ENCODE measurements at regions not wholly inside any gene's neighbourhood (a gene's known extent, or its start where the extent isn't known, plus 50 kb on each side); places are given as distances from the start of the nearest gene placed in this dataset.

GRCh38 chr2:39929531-39929930, 150.5 kb upstream of the THUMPD2 start:
- H3K36me3 ChIP-seq = no peaks in the 10 kb centered on the region
- intact Hi-C loops (cut with DNase I) = loop anchor here in 1 of 10 donors (10.0 kb wide), 1 partner anchor 835 kb away; no protein-coding TSS in a partner anchor

DNA sequence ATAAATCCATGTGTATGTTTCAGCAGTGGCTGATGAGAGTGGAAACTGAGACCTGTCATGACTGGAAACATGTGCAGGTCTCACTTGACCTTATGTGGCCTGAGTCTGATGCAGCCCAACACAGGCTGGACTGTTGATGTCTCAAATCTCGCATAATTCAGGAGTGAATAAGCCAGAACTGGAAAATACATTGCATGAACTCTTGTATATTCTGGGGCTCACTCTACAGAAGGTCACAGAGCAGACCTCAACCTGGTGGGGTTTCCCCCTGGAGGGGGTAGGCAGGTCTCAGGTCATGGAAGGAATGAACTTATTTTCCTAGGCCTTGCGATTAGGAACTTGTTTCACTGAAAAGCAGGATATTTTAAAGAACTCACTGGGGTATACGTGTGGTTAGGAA, 146.3 kb upstream of the THUMPD2 start:
- intact Hi-C loops (cut with DNase I) = loop anchor here in 1 of 10 donors (10.0 kb wide), 1 partner anchor 839 kb away; no protein-coding TSS in a partner anchor
- no peaks in the 10 kb centered on the region for H3K36me3 ChIP-seq
- no peaks in the 10 kb centered on the region for H3K27me3 ChIP-seq
- no peak overlapping the region for H3K27ac ChIP-seq
- no peaks in the 10 kb centered on the region for H3K9me3 ChIP-seq
- H3K4me1 ChIP-seq = peaks cover 0 to 6% (median 0%) of the 10 kb centered on the region in 9 donors
- 96 to 97% methylated on average over 3 of the region's 3 CpGs for WGBS, 2 donors
- TF ChIP-seq CTCF (IDR thresholded peaks at IDR 0.05) = no peak
- DNase-seq (no peak), ATAC-seq (no peak)
- no peak overlapping the region for H3K4me3 ChIP-seq

More at GRCh38 chr2:39929531-39929930, 150.5 kb upstream of the THUMPD2 start:
- no peak for TF ChIP-seq CTCF (IDR thresholded peaks at IDR 0.05)
- Histone ChIP-seq H3K4me3 (no peak overlapping the region), H3K9me3 (no peaks in the 10 kb centered on the region), H3K27me3 (no peaks in the 10 kb centered on the region), H3K4me1 (no peaks in the 10 kb centered on the region), H3K27ac (no peak overlapping the region)
- 73 to 98% methylated on average over 2 of the region's 2 CpGs for WGBS, 2 donors
- no peak for ATAC-seq
- no peak for DNase-seq

DNA sequence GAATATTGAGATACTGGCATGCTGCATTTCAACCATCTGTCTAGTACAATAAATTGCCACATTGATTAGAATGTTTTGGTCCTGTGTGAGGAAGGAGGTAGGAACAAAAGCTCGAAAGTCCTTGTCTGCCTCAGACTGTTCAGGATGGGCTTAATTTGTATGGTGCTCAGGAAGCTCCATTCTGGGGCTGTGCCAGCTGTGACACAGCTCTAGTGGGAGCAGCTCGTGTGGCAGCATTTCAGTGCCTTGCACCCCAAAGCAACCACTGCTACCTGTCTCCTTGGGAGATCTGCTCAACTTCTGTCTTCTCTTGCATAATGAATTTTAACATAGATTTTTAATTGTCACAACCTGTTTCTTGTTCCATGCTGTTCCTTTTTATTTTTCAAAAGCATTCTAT, 144.4 kb upstream of the THUMPD2 start:
- H3K27me3 ChIP-seq = no peaks in the 10 kb centered on the region
- H3K27ac ChIP-seq = no peak overlapping the region
- H3K36me3 ChIP-seq = no peaks in the 10 kb centered on the region
- no peaks in the 10 kb centered on the region for H3K9me3 ChIP-seq
- WGBS, 2 donors = 52 to 56% methylated on average over 2 of the region's 2 CpGs
- ATAC-seq (no peak), DNase-seq (no peak)
- peaks cover 0 to 6% (median 0%) of the 10 kb centered on the region in 9 donors for H3K4me1 ChIP-seq
- no peak for TF ChIP-seq CTCF (IDR thresholded peaks at IDR 0.05)
- H3K4me3 ChIP-seq = no peak overlapping the region
- intact Hi-C loops (cut with DNase I) = loop anchor here in 1 of 10 donors (10.0 kb wide), 1 partner anchor 841 kb away; no protein-coding TSS in a partner anchor

- intact Hi-C loops (cut with DNase I) = loop anchor here in 1 of 10 donors (10.0 kb wide), 1 partner anchor 842 kb away; no protein-coding TSS in a partner anchor
- ATAC-seq = peak in 1 of 8 donors; percentile 47
- TF ChIP-seq CTCF (IDR thresholded peaks at IDR 0.05) = no peak
- H3K36me3 ChIP-seq = no peaks in the 10 kb centered on the region
- H3K9me3 ChIP-seq = no peaks in the 10 kb centered on the region
- H3K4me3 ChIP-seq = no peak overlapping the region
- no peak overlapping the region for H3K27ac ChIP-seq
- no peaks in the 10 kb centered on the region for H3K27me3 ChIP-seq
- H3K4me1 ChIP-seq = peaks cover 0 to 6% (median 0%) of the 10 kb centered on the region in 9 donors
- DNase-seq = no peak
- 82 to 86% methylated on average over 5 of the region's 5 CpGs for WGBS, 2 donors
These were observed 143.8 kb upstream of the THUMPD2 start for GRCh38 chr2:39922679-39923405.
